ENCODE measurements at regions not wholly inside any gene's neighbourhood (a gene's known extent, or its start where the extent isn't known, plus 50 kb on each side); places are given as distances from the start of the nearest gene placed in this dataset.
"Not testable (repeated sequence)": the region's sequence is repeated elsewhere in the genome, so short reads cannot be mapped to it uniquely, and the experiment has no call there.

DNA sequence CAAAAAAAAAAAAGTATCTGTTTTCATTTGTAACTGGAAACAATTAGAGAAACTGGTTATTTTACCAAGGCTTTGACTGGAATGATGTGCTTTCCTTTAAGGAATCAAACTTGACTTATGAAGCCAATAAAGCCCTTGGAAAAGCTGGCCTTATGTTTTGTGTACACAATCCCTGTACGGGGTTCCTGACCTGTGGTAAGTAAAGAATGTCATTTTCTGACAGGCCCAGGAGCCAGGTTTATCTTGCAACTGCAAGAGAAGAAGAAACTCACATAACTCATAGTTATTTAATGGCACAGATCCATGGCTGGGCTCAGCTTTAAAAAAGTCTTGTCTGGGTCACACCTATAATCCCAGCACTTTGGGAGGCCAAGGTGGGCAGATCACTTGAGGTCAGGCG, 235.9 kb upstream of the RAI14 start:
- in situ Hi-C loops (cut with MboI; ENCODE audit: low sequenced_read_pairs) = not testable (repeated sequence)

DNA sequence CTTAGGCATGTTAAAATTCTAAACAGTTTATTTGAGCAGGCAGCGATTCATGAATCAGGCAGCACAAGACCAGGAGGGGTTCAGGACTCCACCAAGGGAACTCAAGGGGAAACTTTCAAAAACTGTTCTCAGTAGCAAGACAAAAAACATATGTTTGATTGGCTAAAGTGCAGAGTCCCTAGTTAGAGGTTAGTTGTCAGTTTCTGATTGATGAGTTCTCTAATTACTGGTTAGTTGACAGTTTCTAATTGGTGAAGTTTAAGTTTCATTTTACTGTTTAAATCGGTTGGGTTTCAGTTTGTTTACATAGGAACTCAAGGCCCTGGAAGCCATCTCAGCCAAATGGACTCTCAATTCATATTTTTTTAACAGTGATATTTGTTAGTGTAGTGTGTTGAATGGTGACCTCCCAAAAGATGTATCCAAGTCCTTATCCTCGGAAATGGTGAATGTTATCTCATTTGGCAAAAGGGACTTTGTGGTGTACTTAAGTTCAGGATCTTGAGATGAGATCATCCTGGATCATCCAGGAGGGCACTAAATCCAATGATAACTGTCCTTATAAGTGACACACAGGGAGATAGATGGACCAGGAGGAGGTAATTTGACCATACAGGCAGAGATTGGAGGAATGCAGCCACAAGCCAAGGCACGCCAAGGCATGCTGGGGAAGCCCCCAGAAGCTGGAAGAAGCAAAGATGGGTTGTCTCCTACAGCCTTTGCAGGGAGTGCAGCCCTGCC, 219.2 kb upstream of the RAI14 start:
- in situ Hi-C loops (cut with MboI; ENCODE audit: low sequenced_read_pairs) = no loop called here

DNA sequence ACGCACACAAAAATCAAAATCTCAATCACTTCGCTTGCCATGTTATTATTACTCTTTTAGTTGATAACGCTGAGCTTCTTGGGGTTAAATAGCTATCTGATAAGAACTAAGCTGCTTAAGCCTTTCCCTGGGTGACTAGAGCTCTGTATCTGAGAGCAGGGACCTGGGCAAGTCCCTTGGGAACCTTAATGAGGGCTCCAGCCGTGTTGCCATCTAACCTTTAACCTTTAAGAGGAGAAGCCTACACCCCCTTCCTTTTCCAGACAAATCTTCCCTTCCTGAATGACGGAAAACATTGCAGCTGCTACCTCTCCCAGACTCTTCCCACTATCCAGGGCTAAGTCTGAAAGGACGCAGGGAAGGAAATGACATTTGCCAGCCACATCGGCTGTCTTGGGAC, 216.5 kb upstream of the RAI14 start:
- in situ Hi-C loops (cut with MboI; ENCODE audit: low sequenced_read_pairs) = no loop called here

DNA sequence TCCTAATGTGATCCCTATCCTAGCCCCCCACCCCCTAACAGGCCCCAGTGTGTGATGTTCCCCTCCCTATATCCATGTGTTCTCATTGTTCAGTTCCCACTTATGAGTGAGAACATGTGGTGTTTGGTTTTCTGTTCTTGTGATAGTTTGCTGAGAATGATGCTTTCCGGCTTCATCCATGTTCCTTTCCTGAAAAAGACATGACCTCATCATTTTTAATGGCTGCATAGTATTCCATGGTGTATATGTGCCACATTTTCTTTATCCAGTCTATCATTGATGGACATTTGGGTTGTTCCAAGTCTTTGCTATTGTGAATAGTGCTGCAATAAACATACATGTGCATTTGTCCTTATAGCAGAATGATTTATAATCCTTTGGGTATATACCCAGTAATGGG, 214.4 kb upstream of the RAI14 start:
- in situ Hi-C loops (cut with MboI; ENCODE audit: low sequenced_read_pairs) = not testable (repeated sequence)

DNA sequence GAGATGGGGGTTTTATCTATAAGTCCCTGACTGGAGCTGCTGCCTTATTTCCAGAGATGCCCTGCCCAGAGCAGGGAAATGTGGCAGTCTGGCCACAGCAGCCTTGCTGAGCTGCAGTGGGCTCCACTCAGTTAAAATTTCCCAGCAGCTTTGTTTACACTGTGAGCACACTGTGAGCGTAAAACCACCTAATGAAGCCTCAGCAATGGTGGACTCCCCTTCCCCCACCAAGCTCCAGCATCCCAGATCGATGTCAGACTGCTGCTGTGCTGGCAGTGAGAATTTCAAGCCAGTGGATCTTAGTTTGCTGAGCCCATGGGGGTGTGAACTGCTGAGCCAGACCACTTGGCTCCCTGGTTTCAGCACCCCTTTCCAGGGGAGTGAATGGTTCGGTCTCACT, 208.7 kb upstream of the RAI14 start:
- in situ Hi-C loops (cut with MboI; ENCODE audit: low sequenced_read_pairs) = no loop called here

DNA sequence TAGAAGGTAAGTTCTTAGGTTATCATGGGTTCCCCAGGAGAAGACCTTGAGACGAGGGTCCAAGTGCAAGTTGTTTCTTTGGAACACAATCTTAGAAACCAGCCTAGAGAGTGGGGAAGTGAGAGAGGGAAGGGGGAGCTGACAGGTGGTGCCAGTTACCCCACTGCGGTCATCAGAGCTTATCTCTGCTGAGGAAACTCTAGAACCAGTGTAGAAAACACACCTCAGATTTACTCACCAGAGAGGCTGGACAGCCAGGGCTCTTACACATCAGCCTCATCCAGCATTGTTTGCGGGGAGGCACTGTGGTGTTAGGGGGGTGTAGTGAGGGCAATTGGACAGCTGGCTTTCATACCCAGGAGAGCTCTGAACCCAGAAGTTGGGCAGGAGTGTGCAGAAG, 206.5 kb upstream of the RAI14 start:
- in situ Hi-C loops (cut with MboI; ENCODE audit: low sequenced_read_pairs) = loop anchor here (25.0 kb wide), 2 partner anchors 262 to 462 kb away; partner anchors contain the start of gene SLC45A2

DNA sequence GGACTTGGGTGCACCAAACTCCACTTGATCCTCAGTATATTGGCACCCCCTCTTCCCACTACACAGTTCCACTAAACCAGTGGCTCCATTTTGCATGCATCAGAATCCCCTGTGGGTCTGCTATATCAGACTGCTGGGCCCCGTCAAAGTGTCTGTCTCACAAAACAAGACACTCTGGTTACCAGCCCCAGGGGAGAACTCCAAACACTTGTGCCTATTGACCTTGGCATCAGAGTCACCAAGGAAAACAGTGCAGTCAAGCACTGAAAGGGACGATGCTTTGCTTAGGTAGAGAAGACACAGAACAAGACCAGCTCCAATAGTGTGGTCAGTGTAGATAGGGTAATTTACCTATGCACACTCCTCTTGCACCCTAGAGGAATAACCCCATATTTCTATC, 205.8 kb upstream of the RAI14 start:
- in situ Hi-C loops (cut with MboI; ENCODE audit: low sequenced_read_pairs) = loop anchor here (25.0 kb wide), 2 partner anchors 263 to 463 kb away; partner anchors contain the start of gene SLC45A2

DNA sequence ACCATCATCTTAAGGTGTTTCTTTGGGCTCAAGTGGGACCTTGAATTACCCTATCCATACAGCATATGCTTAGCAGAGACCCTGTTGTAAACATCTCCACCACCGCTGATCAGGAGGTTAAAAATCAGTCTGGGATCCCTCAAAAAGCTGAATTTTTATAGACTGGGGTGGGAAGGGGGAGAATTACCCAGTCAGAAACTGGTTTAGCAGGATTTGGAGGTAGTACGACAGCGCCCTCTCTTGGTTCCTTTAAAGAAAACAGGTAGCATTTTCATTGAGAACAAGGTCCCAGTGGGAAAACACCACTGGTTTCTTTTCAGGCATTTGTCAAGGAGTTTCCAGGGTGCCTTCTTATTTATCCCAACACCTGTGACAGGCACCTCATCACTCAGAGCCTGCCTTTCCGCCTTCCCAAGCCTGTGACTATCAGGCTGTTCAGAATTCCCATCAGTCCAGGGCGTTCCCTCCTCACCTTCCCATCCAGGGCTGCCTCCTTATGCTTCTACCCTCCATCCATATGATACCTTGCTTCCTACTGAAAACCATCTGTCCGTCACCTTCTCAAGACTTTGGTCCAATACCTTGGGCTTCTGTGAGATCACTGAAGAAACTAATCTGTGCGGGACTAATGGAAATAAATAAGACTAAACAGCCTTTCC, 203.8 kb upstream of the RAI14 start:
- in situ Hi-C loops (cut with MboI; ENCODE audit: low sequenced_read_pairs) = loop anchor here (25.0 kb wide), 2 partner anchors 265 to 465 kb away; partner anchors contain the start of gene SLC45A2

DNA sequence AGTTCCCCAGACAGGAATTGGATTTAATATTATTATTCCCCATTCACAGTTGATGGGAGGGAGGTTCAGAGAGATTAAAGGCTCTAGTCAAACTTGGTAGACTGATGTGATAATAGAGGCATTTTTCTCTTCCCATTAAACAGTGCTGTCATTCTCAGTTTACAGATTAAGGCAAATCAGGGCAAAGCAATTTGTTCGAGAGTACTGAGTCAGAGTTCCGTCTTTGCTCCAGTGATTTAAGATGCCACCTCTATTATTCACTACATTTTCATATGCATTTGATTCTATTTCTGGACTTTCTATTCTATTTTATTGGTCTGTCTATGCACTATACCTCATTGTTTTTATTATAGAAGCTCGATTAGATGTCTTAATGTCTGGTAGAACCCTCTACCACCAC, 201.0 kb upstream of the RAI14 start:
- in situ Hi-C loops (cut with MboI; ENCODE audit: low sequenced_read_pairs) = loop anchor here (25.0 kb wide), 2 partner anchors 268 to 468 kb away; partner anchors contain the start of gene SLC45A2

DNA sequence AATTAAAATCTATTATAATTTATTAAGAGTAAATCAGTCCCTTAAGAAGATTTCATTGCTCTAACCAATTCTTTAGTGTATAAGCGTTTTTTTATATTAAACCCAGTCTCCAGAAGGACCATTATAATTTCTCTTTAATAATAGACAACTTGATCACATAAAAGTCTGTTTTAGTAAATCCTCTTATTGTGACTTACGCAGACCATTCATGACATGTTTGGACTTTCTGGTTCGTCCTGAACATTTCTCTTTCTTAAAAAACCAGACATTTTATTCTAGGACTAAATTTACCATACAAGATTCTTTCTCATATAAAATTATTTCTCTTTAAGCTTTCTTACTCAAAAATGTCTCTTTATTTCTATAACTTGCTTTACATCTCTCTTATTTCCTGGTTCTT, 196.2 kb upstream of the RAI14 start:
- in situ Hi-C loops (cut with MboI; ENCODE audit: low sequenced_read_pairs) = loop anchor here (25.0 kb wide), 2 partner anchors 273 to 473 kb away; partner anchors contain the start of gene SLC45A2

DNA sequence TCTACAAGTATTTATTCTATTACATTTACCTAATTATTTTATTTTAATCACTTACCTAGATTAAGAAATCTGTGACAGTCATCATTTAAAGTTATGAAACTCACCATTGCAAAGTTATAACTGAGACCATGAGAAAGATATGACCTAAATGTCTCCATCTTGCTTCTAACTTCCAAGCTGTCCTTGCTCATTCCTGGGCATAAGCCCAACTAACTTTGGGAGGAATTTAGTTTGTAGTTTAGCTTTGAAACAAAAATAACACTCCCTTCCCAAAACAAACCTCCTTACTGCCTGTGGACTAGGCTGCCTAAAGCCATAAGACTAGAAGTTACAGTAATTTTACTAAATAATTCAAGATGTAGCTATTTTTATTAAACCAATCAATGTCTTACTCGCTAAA, 195.6 kb upstream of the RAI14 start:
- in situ Hi-C loops (cut with MboI; ENCODE audit: low sequenced_read_pairs) = loop anchor here (25.0 kb wide), 2 partner anchors 273 to 473 kb away; partner anchors contain the start of gene SLC45A2

DNA sequence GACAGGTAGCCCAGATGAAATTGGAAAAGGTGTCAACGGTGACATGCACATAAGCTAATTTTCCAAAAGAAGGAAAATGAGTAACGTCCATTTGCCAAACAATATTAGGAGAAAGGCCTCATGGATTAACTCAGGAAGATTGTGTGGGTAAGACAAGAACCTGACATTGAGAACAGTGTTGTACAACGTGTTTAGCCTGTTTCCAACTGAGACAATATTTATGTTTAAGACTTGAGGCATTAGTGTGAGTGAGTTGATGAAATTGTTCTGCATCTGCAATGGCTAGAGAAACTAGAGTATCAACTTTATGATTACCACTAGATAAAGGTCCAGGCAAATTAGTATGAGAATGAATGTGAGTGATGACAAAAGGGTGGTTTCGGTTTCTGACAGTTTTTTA, 191.3 kb upstream of the RAI14 start:
- in situ Hi-C loops (cut with MboI; ENCODE audit: low sequenced_read_pairs) = loop anchor here (25.0 kb wide), 2 partner anchors 278 to 478 kb away; partner anchors contain the start of gene SLC45A2

DNA sequence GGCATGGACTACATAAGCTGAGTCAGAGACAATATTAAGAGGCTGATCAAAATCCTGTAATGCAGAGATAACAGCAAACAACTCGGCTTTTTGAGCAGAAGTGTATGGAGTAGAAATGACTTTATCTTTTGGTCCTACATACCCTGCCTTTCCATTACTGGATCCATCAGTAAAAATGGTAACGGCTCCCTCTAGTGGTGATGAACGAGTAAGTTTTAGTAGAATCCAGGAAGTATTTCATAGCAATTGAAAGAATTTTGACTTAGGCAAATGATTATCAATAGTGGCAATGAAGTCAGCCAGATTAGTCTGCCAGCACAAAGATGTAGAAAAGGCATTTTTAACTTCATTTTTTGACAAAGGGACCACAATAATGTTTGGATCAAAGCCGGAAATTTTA, 190.8 kb upstream of the RAI14 start:
- in situ Hi-C loops (cut with MboI; ENCODE audit: low sequenced_read_pairs) = loop anchor here (25.0 kb wide), 2 partner anchors 278 to 478 kb away; partner anchors contain the start of gene SLC45A2

DNA sequence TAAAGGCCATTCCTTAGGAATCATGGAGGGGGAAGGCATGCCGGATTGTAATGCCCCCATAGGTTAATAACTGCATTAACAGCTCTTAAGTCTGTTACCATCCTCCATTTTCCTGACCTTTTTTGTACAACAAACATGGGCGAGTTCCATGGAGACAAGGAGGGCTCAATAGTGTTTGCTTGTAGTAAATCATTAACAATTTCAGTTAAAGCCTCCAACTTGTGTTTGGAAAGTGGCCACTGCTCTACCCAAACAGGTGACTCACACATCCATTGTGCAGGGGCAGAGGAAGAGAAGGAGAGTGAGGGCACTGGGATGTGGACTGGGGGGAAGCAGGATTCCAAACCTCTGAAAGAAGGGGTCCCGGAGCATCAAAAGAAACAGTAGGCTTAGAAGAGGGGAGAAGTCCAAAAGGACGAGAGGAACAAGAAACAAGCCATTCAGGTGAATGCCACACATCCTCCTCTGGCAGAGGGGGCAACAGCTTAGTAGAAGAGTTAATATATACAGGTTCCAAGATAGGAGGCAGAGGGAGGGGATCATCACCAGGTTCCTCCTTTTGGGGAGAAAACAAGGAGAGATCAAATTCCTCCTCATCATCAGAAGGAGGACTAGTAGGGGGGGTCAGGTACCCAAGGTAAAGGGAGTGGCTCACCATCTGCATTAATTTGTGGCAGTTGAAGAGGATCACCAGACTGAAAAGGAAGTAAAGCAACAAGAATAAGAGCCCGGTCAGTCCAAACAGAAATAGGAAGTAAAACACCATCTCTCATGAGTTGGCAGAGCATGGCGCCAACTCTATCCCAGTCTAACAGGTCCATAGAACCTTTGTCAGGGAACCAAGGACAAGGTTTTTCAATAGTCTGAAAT, 189.4 kb upstream of the RAI14 start:
- in situ Hi-C loops (cut with MboI; ENCODE audit: low sequenced_read_pairs) = loop anchor here (25.0 kb wide), 2 partner anchors 279 to 479 kb away; partner anchors contain the start of gene SLC45A2

DNA sequence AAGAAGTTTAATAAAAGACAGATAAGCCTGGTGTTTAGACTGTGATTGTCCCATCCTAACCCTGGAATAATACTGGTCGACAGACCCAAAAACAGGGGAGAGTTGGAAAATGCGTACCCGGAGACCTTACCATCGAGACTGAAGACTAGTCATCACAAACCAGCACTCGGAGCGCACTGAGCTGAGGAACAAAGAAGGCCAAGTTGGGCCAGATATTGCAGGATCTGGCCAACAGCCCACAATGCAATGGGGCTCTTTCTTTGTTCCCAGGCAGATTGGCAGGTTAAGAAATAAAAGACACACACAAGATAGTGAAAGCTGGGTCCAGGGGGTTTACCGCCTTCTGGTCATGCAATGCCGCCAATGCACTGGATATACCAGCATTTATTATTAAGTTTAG, 188.7 kb upstream of the RAI14 start:
- in situ Hi-C loops (cut with MboI; ENCODE audit: low sequenced_read_pairs) = loop anchor here (25.0 kb wide), 2 partner anchors 280 to 480 kb away; partner anchors contain the start of gene SLC45A2

DNA sequence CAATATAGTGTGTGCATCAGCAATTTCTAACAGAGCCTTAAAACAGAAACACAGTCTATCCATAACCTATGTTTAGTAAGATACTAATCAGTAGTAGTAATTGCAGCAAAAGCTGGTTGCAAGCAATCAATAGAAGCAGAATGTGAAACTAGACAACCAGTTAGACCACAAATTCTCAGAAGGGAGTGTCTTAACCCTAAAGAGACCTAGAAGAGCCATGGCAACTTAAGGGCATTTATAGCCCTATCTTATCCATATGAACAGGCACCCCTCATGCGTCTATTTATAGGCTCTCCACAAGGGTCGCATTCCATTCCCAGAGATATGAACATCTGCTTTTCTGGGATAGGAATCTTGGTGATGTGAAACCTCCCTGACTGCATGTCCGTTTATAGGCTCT, 188.1 kb upstream of the RAI14 start:
- in situ Hi-C loops (cut with MboI; ENCODE audit: low sequenced_read_pairs) = loop anchor here (25.0 kb wide), 2 partner anchors 281 to 481 kb away; partner anchors contain the start of gene SLC45A2

DNA sequence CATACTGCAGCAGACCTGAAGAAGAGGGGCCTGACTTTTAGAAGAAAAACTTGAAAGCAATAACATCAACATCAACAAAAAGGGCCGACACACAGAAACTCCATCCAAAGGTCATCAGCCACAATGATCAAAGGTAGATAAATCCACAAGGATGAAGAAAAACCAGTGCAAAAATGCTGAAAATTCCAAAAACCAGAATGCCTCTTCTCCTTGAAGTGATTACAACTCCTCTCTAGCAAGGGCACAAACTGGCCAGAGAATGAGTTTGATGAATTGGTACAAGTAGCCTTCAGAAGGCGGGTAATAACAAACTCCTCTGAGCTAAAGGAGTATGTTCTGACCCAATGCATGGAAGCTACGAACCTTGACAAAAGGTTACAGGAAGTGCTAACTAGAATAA, 186.2 kb upstream of the RAI14 start:
- in situ Hi-C loops (cut with MboI; ENCODE audit: low sequenced_read_pairs) = loop anchor here (25.0 kb wide), 2 partner anchors 283 to 483 kb away; partner anchors contain the start of gene SLC45A2

DNA sequence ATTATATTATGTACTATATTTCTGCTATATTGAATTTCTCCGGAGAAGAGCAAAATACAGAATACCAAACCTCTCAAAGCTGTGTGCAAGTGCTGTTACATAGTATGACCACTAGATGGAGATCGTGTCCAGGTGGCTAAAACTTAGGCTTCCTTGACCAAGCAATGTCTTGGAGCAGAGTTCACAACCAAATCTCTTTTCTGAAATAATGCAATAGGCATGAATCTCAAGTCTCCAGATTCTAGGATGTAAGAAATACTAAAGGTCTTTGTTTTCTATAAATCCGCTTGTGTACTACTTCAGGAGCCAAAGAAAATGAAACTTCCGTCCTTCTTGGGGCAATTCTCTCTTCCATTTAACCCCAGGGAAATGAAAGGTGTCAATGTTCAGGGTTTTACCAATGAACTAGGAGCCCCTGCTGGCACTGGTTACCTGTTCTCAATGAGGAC, 181.5 kb upstream of the RAI14 start:
- in situ Hi-C loops (cut with MboI; ENCODE audit: low sequenced_read_pairs) = loop anchor here (25.0 kb wide), 3 partner anchors 287 to 538 kb away; partner anchors contain the start of gene SLC45A2

DNA sequence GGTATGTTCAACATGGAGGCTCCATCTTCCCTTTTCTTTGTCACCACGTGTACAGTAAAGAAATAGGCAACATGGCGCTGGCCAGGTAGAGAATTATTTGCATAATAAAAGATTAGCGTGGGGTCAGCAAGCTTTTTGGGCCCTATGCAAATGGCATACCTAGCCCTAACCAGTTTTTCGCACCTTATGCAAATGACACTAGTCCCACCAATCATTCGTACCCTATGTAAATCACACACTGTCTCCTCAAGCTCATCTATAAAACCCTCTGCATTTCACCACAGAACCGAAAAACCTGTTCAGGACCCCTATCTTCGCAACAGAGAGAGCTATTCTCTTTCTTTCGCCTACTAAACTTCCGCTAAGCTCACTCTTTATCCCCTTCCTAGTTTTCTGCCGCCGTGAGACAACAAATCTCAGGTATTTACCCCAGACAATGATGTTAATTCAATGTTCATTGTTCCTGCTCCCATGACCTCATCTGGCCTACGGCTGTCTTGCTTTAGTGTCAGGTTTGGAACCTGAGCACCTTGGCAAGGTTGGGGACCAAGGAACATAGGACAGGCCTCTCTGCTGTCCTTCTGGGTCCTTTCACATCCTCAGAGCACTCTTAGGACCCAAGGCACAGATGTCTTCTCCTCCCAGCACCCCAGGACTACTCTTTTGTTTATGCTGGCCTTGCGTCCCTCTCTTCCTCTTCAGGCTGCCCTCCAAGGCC, 180.7 kb upstream of the RAI14 start:
- in situ Hi-C loops (cut with MboI; ENCODE audit: low sequenced_read_pairs) = loop anchor here (25.0 kb wide), 1 partner anchor 537 kb away; no protein-coding TSS in a partner anchor
